SW 1271 (cell line): ENCODE measurements at regions not wholly inside any gene's neighbourhood (a gene's known extent, or its start where the extent isn't known, plus 50 kb on each side); places are given as distances from the start of the nearest gene placed in this dataset.
A peak's percentile ranks its signal among the peaks of the same experiment; 100 is the strongest.
"Not testable (repeated sequence)": the region's sequence is repeated elsewhere in the genome, so short reads cannot be mapped to it uniquely, and the experiment has no call there.

Experiments
- DNase-seq, 2 experiments: peaks; one replicate each; lab custom pipeline; 2025; lab: John Stamatoyannopoulos, UW

GRCh38 chr2:184113696-184114403 is 484.5 kb upstream of the ZNF804A start:
- DNase-seq: peak in 1 of 2 experiments; percentile 2

GRCh38 chr2:184114439-184114838 is 483.9 kb upstream of the ZNF804A start:
- no peak for DNase-seq

GRCh38 chr2:184119989-184120800 is 478.1 kb upstream of the ZNF804A start:
- no peak for DNase-seq

- no peak for DNase-seq
Measured at GRCh38 chr2:184125867-184126266, 472.5 kb upstream of the ZNF804A start.

GRCh38 chr2:184129073-184129472 is 469.3 kb upstream of the ZNF804A start:
- no peak for DNase-seq

GRCh38 chr2:184137955-184138354 is 460.4 kb upstream of the ZNF804A start:
- DNase-seq: no peak

GRCh38 chr2:184141866-184142265 is 456.5 kb upstream of the ZNF804A start:
- no peak for DNase-seq

GRCh38 chr2:184154438-184154837 is 443.9 kb upstream of the ZNF804A start:
- DNase-seq: no peak

GRCh38 chr2:184155791-184156190 is 442.5 kb upstream of the ZNF804A start:
- no peak for DNase-seq

- DNase-seq: no peak
Measured at GRCh38 chr2:184157141-184157540, 441.2 kb upstream of the ZNF804A start.

GRCh38 chr2:184162426-184162825 is 435.9 kb upstream of the ZNF804A start:
- no peak for DNase-seq

GRCh38 chr2:184168823-184169222 is 429.5 kb upstream of the ZNF804A start:
- DNase-seq: not testable (repeated sequence)

- DNase-seq: no peak
Measured at GRCh38 chr2:184169366-184169765, 429.0 kb upstream of the ZNF804A start.

GRCh38 chr2:184174493-184175104 is 423.7 kb upstream of the ZNF804A start:
- DNase-seq: no peak

- no peak for DNase-seq
Measured at GRCh38 chr2:184178229-184178628, 420.1 kb upstream of the ZNF804A start.

- DNase-seq: no peak
Measured at GRCh38 chr2:184186436-184186835, 411.9 kb upstream of the ZNF804A start.

- DNase-seq: no peak
Measured at GRCh38 chr2:184187421-184187971, 410.8 kb upstream of the ZNF804A start.

- DNase-seq: no peak
Measured at GRCh38 chr2:184190725-184191124, 407.6 kb upstream of the ZNF804A start.

GRCh38 chr2:184192649-184193048 is 405.7 kb upstream of the ZNF804A start:
- no peak for DNase-seq

- no peak for DNase-seq
Measured at GRCh38 chr2:184197413-184197812, 400.9 kb upstream of the ZNF804A start.

- DNase-seq: not testable (repeated sequence)
Measured at GRCh38 chr2:184198791-184199190, 399.5 kb upstream of the ZNF804A start.

- no peak for DNase-seq
Measured at GRCh38 chr2:184199274-184199673, 399.1 kb upstream of the ZNF804A start.

- no peak for DNase-seq
Measured at GRCh38 chr2:184201246-184201645, 397.1 kb upstream of the ZNF804A start.
